ACC112 (cell line): ENCODE measurements at regions not wholly inside any gene's neighbourhood (a gene's known extent, or its start where the extent isn't known, plus 50 kb on each side); places are given as distances from the start of the nearest gene placed in this dataset.

ENCODE experiments used
- H2AFZ ChIP-seq: fragments of 200-600 bp; sonication (generic); one replicate; pipeline ENCODE4 v1.6.0; 2017; ENCODE audit warnings: antibody characterized with exemption, low read length; ENCODE audit not compliant: unreplicated experiment
- H3K27ac ChIP-seq: fragments of 200-600 bp; sonication (generic); 2 replicates; pipeline ENCODE4 v1.5.1; 2014; ENCODE audit warnings: low read depth, mild to moderate bottlenecking, antibody characterized with exemption, low read length, moderate library complexity
- H3K27me3 ChIP-seq: fragments of 200-600 bp; sonication (generic); 2 replicates; pipeline ENCODE4 v1.6.1; 2014; ENCODE audit warnings: mild to moderate bottlenecking, antibody characterized with exemption, low read length, moderate library complexity, mixed read lengths; ENCODE audit not compliant: insufficient read depth
- H3K36me3 ChIP-seq: fragments of 200-600 bp; sonication (generic); 2 replicates; pipeline ENCODE4 v1.6.1; 2016; ENCODE audit warnings: mild to moderate bottlenecking, antibody characterized with exemption, low read length, moderate library complexity, mixed read lengths; ENCODE audit not compliant: insufficient read depth
- H3K4me1 ChIP-seq: fragments of 200-600 bp; sonication (generic); one replicate; pipeline ENCODE4 v1.6.1; 2016; ENCODE audit warnings: low read length, mixed read lengths; ENCODE audit not compliant: insufficient read depth, unreplicated experiment, control insufficient read depth
- H3K4me3 ChIP-seq: fragments of 200-600 bp; sonication (generic); 2 replicates; pipeline ENCODE4 v1.5.1; 2014; ENCODE audit warnings: mild to moderate bottlenecking, low read depth, low read length
- H3K79me2 ChIP-seq: fragments of 200-600 bp; sonication (generic); one replicate; pipeline ENCODE4 v1.6.0; 2016; ENCODE audit warnings: low read length; ENCODE audit not compliant: control insufficient read depth, unreplicated experiment, insufficient read depth

DNA sequence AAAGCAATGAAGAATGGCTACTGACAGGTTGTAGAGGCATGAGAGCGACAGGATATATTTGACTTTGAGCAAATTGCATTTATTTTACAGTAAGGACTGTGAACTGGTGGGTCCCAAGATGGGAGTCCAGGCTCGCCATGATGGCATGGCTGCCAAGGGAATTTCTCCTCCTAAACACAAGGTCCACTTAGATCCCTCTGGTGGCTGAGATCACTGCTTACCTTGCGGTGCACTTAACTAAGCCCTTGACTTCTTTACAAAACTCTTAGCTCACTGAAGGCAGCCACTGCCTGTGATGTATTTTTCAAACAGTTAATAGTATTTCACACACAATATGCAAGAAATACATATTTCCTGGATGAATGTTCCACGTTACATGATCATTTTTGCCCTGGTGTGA is 50.3 kb upstream of the SORBS2 start:
- H3K79me2 ChIP-seq: no peaks in the 10 kb centered on the region
- H3K27ac ChIP-seq: no peak overlapping the region
- no peaks in the 10 kb centered on the region for H3K27me3 ChIP-seq
- no peak overlapping the region for H2AFZ ChIP-seq
- no peaks in the 10 kb centered on the region for H3K36me3 ChIP-seq
- peaks cover 8% of the 10 kb centered on the region for H3K4me1 ChIP-seq
- no peak overlapping the region for H3K4me3 ChIP-seq

- no peak overlapping the region for H2AFZ ChIP-seq
- no peak overlapping the region for H3K27ac ChIP-seq
- H3K27me3 ChIP-seq: no peaks in the 10 kb centered on the region
- no peaks in the 10 kb centered on the region for H3K79me2 ChIP-seq
- no peaks in the 10 kb centered on the region for H3K36me3 ChIP-seq
- H3K4me3 ChIP-seq: no peak overlapping the region
- H3K4me1 ChIP-seq: peaks cover 11% of the 10 kb centered on the region
Observed at GRCh38 chr4:185863946-185864345, 52.0 kb upstream of the SORBS2 start.

DNA sequence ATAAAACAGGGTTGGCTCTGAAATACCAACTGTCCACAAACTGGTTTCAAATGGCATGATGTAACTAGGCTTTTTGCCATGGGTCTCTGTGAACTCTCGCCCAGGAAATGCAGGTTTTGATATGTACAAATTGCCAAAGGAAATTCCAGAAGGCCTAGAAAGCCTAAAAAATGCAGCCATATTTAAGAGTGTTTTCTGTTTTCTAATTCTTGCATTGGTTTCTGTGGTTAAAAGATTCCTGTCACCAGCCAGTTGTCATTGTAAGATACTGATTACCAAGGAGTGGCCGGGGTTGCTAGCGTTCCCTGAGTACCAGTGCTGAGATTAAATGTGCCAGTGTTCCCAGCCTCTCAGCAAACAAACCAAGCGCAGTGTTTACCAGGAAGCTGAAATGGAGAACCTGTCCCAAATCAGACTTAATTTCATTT is 53.9 kb upstream of the SORBS2 start:
- Histone ChIP-seq H3K79me2 (no peaks in the 10 kb centered on the region), H2AFZ (no peak overlapping the region), H3K4me1 (peaks cover 16% of the 10 kb centered on the region), H3K36me3 (no peaks in the 10 kb centered on the region), H3K4me3 (no peak overlapping the region), H3K27ac (no peak overlapping the region), H3K27me3 (no peaks in the 10 kb centered on the region)

DNA sequence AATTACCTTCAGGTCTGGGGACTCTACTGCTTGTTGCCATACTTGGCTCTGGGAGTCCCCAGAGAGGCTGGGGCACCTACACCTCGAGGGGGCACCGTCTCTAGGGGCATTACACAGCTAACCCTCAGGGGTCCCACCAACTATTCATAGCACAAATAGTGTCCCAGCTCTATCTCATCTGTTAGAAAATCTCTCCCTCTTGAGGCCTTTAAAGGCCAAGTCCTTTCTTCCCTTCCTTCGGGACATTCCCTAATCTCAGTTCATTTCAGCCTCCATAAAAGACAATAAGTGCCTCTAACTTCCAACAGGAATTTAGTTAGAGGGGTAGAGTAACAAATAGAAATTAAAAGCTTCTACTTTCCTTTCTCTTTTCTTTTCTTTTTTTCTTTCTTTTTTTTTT is 55.8 kb upstream of the SORBS2 start:
- H3K36me3 ChIP-seq: no peaks in the 10 kb centered on the region
- H3K4me3 ChIP-seq: no peak overlapping the region
- peaks cover 16% of the 10 kb centered on the region for H3K4me1 ChIP-seq
- H3K27me3 ChIP-seq: no peaks in the 10 kb centered on the region
- H3K79me2 ChIP-seq: no peaks in the 10 kb centered on the region
- no peak overlapping the region for H2AFZ ChIP-seq
- H3K27ac ChIP-seq: no peak overlapping the region

- no peaks in the 10 kb centered on the region for H3K36me3 ChIP-seq
Observed at GRCh38 chr4:185868983-185869382, 57.0 kb upstream of the SORBS2 start.

GRCh38 chr4:185869427-185869826 is 57.4 kb upstream of the SORBS2 start:
- H3K27ac ChIP-seq: no peak overlapping the region
- no peak overlapping the region for H2AFZ ChIP-seq
- peaks cover 23% of the 10 kb centered on the region for H3K4me1 ChIP-seq
- no peaks in the 10 kb centered on the region for H3K36me3 ChIP-seq
- no peaks in the 10 kb centered on the region for H3K79me2 ChIP-seq
- H3K27me3 ChIP-seq: no peaks in the 10 kb centered on the region
- no peak overlapping the region for H3K4me3 ChIP-seq

More at GRCh38 chr4:185868983-185869382, 57.0 kb upstream of the SORBS2 start:
- Histone ChIP-seq H3K4me1 (peaks cover 19% of the 10 kb centered on the region), H3K4me3 (no peak overlapping the region), H3K27me3 (no peaks in the 10 kb centered on the region), H3K79me2 (no peaks in the 10 kb centered on the region), H2AFZ (no peak overlapping the region), H3K27ac (no peak overlapping the region)

DNA sequence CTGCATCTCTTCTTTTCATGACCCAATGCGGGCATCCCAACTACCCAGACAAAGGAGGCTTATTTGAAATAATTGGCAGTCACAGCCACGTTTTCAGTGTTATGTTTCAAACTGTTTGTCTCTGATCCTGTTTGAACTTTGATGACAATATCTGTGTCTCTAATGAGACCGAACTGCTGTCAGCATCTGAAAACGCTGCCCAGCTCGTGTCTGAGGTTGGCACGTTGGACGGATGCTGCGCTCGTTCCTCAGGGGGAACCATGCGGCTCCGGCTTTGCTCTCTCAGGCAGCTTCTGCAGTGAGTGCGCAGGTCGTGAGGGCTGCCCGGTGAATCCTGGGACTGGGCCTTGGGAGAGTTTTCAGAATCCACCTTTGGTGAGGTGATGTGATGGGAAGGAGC is 58.4 kb upstream of the SORBS2 start:
- Histone ChIP-seq H2AFZ (no peak overlapping the region), H3K4me1 (peaks cover 31% of the 10 kb centered on the region), H3K36me3 (no peaks in the 10 kb centered on the region), H3K79me2 (no peaks in the 10 kb centered on the region), H3K27me3 (no peaks in the 10 kb centered on the region), H3K27ac (no peak overlapping the region), H3K4me3 (no peak overlapping the region)

DNA sequence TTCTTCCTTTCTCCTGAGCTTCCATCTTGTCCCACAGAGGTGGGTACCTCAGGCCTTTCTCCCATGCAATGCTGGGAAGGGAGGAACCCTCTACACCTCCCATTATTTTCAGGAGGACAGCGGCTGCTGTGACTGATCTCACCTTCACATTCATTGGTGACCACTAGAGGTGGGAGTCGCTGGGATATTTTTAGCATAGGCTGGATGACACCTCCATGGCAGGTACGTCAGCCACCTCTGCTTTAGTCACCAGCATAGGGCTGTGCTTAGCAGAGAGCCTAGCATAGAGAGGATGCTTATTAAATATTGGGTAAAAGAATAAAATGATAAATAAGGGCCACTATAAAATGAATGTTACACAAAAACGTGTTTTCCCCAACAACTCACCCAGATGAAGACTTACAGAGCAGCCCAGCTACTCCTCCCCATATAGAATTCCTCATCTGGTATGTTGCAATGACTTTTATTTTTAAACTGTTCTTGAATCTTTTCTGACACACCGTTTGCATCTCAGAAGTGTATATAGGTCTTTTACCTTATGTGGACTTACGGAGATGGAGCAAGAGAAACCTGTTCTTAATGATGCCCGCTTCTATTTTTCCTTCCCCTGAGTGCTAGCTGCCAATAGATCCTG is 60.9 kb upstream of the SORBS2 start:
- Histone ChIP-seq H2AFZ (no peak overlapping the region), H3K79me2 (no peaks in the 10 kb centered on the region), H3K27me3 (no peaks in the 10 kb centered on the region), H3K4me3 (no peak overlapping the region), H3K4me1 (peaks cover 29% of the 10 kb centered on the region), H3K36me3 (no peaks in the 10 kb centered on the region), H3K27ac (no peak overlapping the region)

DNA sequence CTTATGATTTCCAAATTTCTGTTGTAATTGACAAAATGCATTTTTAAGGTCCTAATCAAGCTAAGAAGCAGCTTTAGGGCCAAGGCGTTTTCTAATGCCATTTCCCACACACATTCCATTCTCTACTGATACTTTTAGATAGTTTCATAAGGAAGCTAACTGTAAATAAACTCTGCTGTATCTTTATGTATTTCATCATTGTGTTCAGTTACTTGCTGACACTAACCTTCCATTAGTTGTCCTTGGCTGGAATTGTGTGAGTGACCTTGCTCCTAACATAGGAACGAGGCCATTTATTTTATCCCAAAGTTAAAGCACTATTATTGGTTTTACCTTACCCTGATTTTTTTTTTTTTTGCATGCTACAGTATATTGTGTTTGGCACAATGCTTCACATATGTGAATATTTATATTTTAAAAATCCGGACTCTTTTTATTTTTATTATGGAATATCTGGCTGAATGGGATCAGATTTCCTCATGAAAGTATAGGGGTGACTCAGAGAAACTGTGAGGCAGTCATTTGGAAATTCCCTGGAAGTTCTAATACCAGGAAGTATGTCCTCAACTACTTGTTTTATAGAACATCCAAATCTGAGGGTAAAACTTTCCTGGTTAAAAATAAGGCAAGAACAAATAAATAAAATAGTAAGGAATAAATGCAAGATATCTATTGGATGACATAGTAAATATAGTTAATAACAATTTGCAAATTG is 62.7 kb upstream of the SORBS2 start:
- peaks cover 21% of the 10 kb centered on the region for H3K4me1 ChIP-seq
- 0 out of 2 replicates have a peak overlapping the region, but pooled peaks have one; percentile 17 for H3K4me3 ChIP-seq
- peak overlapping the region; percentile 52 for H2AFZ ChIP-seq
- H3K36me3 ChIP-seq: no peaks in the 10 kb centered on the region
- peak overlapping the region; percentile 86 for H3K27ac ChIP-seq
- H3K79me2 ChIP-seq: no peaks in the 10 kb centered on the region
- no peaks in the 10 kb centered on the region for H3K27me3 ChIP-seq

- Histone ChIP-seq H3K4me1 (peaks cover 21% of the 10 kb centered on the region), H3K27ac (peak overlapping the region; percentile 86), H3K4me3 (no peak overlapping the region), H3K36me3 (no peaks in the 10 kb centered on the region), H3K27me3 (no peaks in the 10 kb centered on the region), H2AFZ (peak overlapping the region; percentile 28), H3K79me2 (no peaks in the 10 kb centered on the region)
Observed at GRCh38 chr4:185875316-185875907, 63.4 kb upstream of the SORBS2 start.

GRCh38 chr4:185878633-185879032 is 66.6 kb upstream of the SORBS2 start:
- H3K4me3 ChIP-seq: no peak overlapping the region

More at GRCh38 chr4:185878633-185879032, 66.6 kb upstream of the SORBS2 start:
- Histone ChIP-seq H3K36me3 (peaks cover 5% of the 10 kb centered on the region; the same call in 1 of the 2 replicates), H2AFZ (no peak overlapping the region), H3K4me1 (peaks cover 33% of the 10 kb centered on the region), H3K27ac (no peak overlapping the region), H3K79me2 (no peaks in the 10 kb centered on the region), H3K27me3 (no peaks in the 10 kb centered on the region)
